T-helper 2 cell treated with Interferon-gamma antibody and Interleukin-4, amounts not matched to agents 100 ng/mL and 5 ng/mL, for 36 hours (primary cell): ENCODE measurements at regions not wholly inside any gene's neighbourhood (a gene's known extent, or its start where the extent isn't known, plus 50 kb on each side); places are given as distances from the start of the nearest gene placed in this dataset.

ENCODE experiments used
- intact Hi-C: fragments of 100-400 bp; cut with micrococcal nuclease; formaldehyde crosslinking; loops from one replicate; pipeline ENCODE4 v1.15.1; 2023

GRCh38 chr9:74322661-74323314, 174.3 kb upstream of the RORB start:
- intact Hi-C loops = loop anchor here (5.0 kb wide), 2 partner anchors 45 to 75 kb away; no protein-coding TSS in a partner anchor

- intact Hi-C loops = loop anchor here (5.0 kb wide), 1 partner anchor 167 kb away; the partner anchor contains the start of gene RORB
Measured at GRCh38 chr9:74330487-74331214, 166.5 kb upstream of the RORB start.

GRCh38 chr9:74331607-74332006, 165.5 kb upstream of the RORB start:
- intact Hi-C loops = loop anchor here (5.0 kb wide), 1 partner anchor 166 kb away; the partner anchor contains the start of gene RORB

GRCh38 chr9:74333384-74334032, 163.6 kb upstream of the RORB start:
- intact Hi-C loops = loop anchor here (5.0 kb wide), 1 partner anchor 164 kb away; the partner anchor contains the start of gene RORB

GRCh38 chr9:74334271-74334670, 162.9 kb upstream of the RORB start:
- intact Hi-C loops = loop anchor here (5.0 kb wide), 1 partner anchor 163 kb away; the partner anchor contains the start of gene RORB

GRCh38 chr9:74336161-74336560, 161.0 kb upstream of the RORB start:
- intact Hi-C loops = no loop called here

- intact Hi-C loops = no loop called here
Measured at GRCh38 chr9:74348777-74349176, 148.4 kb upstream of the RORB start.

- intact Hi-C loops = no loop called here
Measured at GRCh38 chr9:74355107-74355506, 142.0 kb upstream of the RORB start.

GRCh38 chr9:74357577-74357976, 139.6 kb upstream of the RORB start:
- intact Hi-C loops = no loop called here

- intact Hi-C loops = no loop called here
Measured at GRCh38 chr9:74358959-74359358, 138.2 kb upstream of the RORB start.

- intact Hi-C loops = no loop called here
Measured at GRCh38 chr9:74361508-74361907, 135.6 kb upstream of the RORB start.

- intact Hi-C loops = no loop called here
Measured at GRCh38 chr9:74362423-74362822, 134.7 kb upstream of the RORB start.

GRCh38 chr9:74366111-74366510, 131.0 kb upstream of the RORB start:
- intact Hi-C loops = no loop called here

GRCh38 chr9:74369844-74370243, 127.3 kb upstream of the RORB start:
- intact Hi-C loops = no loop called here

GRCh38 chr9:74373348-74373747, 123.8 kb upstream of the RORB start:
- intact Hi-C loops = no loop called here

GRCh38 chr9:74379718-74380117, 117.4 kb upstream of the RORB start:
- intact Hi-C loops = loop anchor here (1.0 to 5.0 kb wide), 3 partner anchors 71 to 1177 kb away; no protein-coding TSS in a partner anchor

GRCh38 chr9:74391816-74392215, 105.3 kb upstream of the RORB start:
- intact Hi-C loops = no loop called here

- intact Hi-C loops = no loop called here
Measured at GRCh38 chr9:74403581-74403980, 93.6 kb upstream of the RORB start.

- intact Hi-C loops = no loop called here
Measured at GRCh38 chr9:74404620-74405019, 92.5 kb upstream of the RORB start.

GRCh38 chr9:74407166-74407565, 90.0 kb upstream of the RORB start:
- intact Hi-C loops = no loop called here

- intact Hi-C loops = no loop called here
Measured at GRCh38 chr9:74412236-74412979, 84.7 kb upstream of the RORB start.
